ENCODE measurements at regions not wholly inside any gene's neighbourhood (a gene's known extent, or its start where the extent isn't known, plus 50 kb on each side); places are given as distances from the start of the nearest gene placed in this dataset.
"Not testable (repeated sequence)": the region's sequence is repeated elsewhere in the genome, so short reads cannot be mapped to it uniquely, and the experiment has no call there.

GRCh38 chr22:11048884-11049283 lies 4479.1 kb upstream of the OR11H1 start:
- not testable (repeated sequence) for TF ChIP-seq TAF1 (IDR thresholded peaks at IDR 0.05; ENCODE audit: borderline replicate concordance, low read depth, low read length); POLR2AphosphoS5 (IDR thresholded peaks at IDR 0.05; ENCODE audit: low read depth, low read length); POLR2A (IDR thresholded peaks at IDR 0.05; ENCODE audit: low read depth, low read length)
